GM12878 (cell line): ENCODE measurements at regions not wholly inside any gene's neighbourhood (a gene's known extent, or its start where the extent isn't known, plus 50 kb on each side); places are given as distances from the start of the nearest gene placed in this dataset.

Source experiments
- ATAC-seq: fragments of 200-7000 bp; cut with Tn5 transposase; 3 replicates; pipeline ENCODE4 v1.9.1; 2020; ENCODE audit warnings: mild to moderate bottlenecking, moderate library complexity
- BruUV-seq: library from RNA; stranded (reverse); fragments of 400-500 nt; replicated peaks from 2 replicates; lab custom pipeline; 2021; lab: Mats Ljungman, UMichigan
- CTCF ChIA-PET: fragments of 300-600 bp; sonication (Branson Sonifier 250); formaldehyde crosslinking; extraction: SDS; loops from one replicate; lab custom pipeline; 2021; ENCODE audit warnings: inconsistent platforms; lab: Yijun Ruan, JAX
- POLR2A ChIA-PET: fragments of 350-600 bp; formaldehyde crosslinking; extraction: SDS; loops from one replicate; lab custom pipeline; 2021; ENCODE audit warnings: inconsistent platforms; lab: Charles Lee
- RAD21 ChIA-PET: fragments of 300-600 bp; sonication (Branson Sonifier 250); formaldehyde crosslinking; loops from one replicate; lab custom pipeline; 2023; ENCODE audit warnings: antibody characterized with exemption; ENCODE audit not compliant: unreplicated experiment; lab: Charles Lee
- SMC1A ChIA-PET: fragments of 300-600 bp; sonication (Branson Sonifier 250); formaldehyde crosslinking; loops from one replicate; lab custom pipeline; 2023; ENCODE audit not compliant: unreplicated experiment, uncharacterized antibody; lab: Charles Lee
- DNase-seq: peaks from one replicate; pipeline ENCODE4 v3.0.0-alpha.2; 2011; ENCODE audit warnings: low read depth, low spot score
- FAIRE-seq: peaks from 3 replicates; lab custom pipeline; 2011; peaks lifted over from hg19 to GRCh38; lab: Jason Lieb, UNC
- H2AFZ ChIP-seq: 2 replicates; pipeline ENCODE4 v1.6.0; 2011; ENCODE audit warnings: low read depth, low read length, control low read depth; ENCODE audit not compliant: control insufficient read depth
- H3K27ac ChIP-seq: 2 replicates; pipeline ENCODE4 v1.5.1; 2011; ENCODE audit warnings: control low read depth; ENCODE audit not compliant: control insufficient read depth, insufficient read depth
- H3K27me3 ChIP-seq, 2 experiments: replicated peaks in 1 of 2; 2 replicates each; pipeline versions ENCODE4 v1.6.0 to v1.6.1; 2011; ENCODE audit warnings: low read length in 1 of 2; ENCODE audit not compliant: control insufficient read depth in 2 of 2, insufficient read depth in 2 of 2
- H3K36me3 ChIP-seq, 2 experiments: 2 replicates each; pipeline ENCODE4 v1.5.1; 2011; ENCODE audit warnings: low read length in 1 of 2; ENCODE audit not compliant: control insufficient read depth in 2 of 2, insufficient read depth in 2 of 2
- H3K4me1 ChIP-seq: 2 replicates; pipeline ENCODE4 v1.6.1; 2011; ENCODE audit warnings: mild to moderate bottlenecking, low read length, moderate library complexity, mixed read lengths; ENCODE audit not compliant: control insufficient read depth, insufficient read depth
- H3K4me2 ChIP-seq: 2 replicates; pipeline ENCODE4 v1.6.0; 2011; ENCODE audit warnings: control low read depth; ENCODE audit not compliant: control insufficient read depth, insufficient read depth
- H3K4me3 ChIP-seq: fragments of 200-600 bp; sonication (generic); 2 replicates; pipeline ENCODE4 v1.5.1; 2016
- H3K79me2 ChIP-seq: 2 replicates; pipeline ENCODE4 v1.6.0; 2011; ENCODE audit warnings: low read length; ENCODE audit not compliant: control insufficient read depth, insufficient read depth
- H3K9ac ChIP-seq: 2 replicates; pipeline ENCODE4 v1.8.0; 2011; ENCODE audit warnings: low read length, control low read depth, mixed read lengths; ENCODE audit not compliant: control insufficient read depth, insufficient read depth
- H3K9me3 ChIP-seq: replicated peaks from 3 replicates; pipeline ENCODE4 v1.5.1; 2011; ENCODE audit warnings: mild to moderate bottlenecking, low read length; ENCODE audit not compliant: control insufficient read depth, insufficient read depth
- H4K20me1 ChIP-seq: 2 replicates; pipeline ENCODE4 v1.6.0; 2011; ENCODE audit not compliant: control insufficient read depth, insufficient read depth
- ATF7 ChIP-seq: fragments of 450-650 bp; IDR thresholded peaks from 2 replicates; pipeline ENCODE4 v1.6.1; 2016; ENCODE audit warnings: low read depth, mild to moderate bottlenecking
- CBX5 ChIP-seq: sonication (generic); IDR thresholded peaks from 2 replicates; pipeline ENCODE4 v1.6.1; 2016; ENCODE audit warnings: low read depth, moderate library complexity, mild to moderate bottlenecking, inconsistent platforms
- CREB1 ChIP-seq: IDR thresholded peaks from 2 replicates; pipeline ENCODE4 v1.6.1; 2012; ENCODE audit warnings: low read depth, mild to moderate bottlenecking, inconsistent platforms
- RAD21 ChIP-seq: IDR thresholded peaks from 2 replicates; pipeline ENCODE4 v1.6.1; 2011; ENCODE audit warnings: mild to moderate bottlenecking, low read depth, low read length, moderate library complexity; ENCODE audit not compliant: insufficient read depth
- SMC3 ChIP-seq: IDR thresholded peaks from 2 replicates; pipeline ENCODE4 v1.6.1; 2011; ENCODE audit warnings: low read length, improper control_type of control experiment, borderline replicate concordance
- TARDBP ChIP-seq: IDR thresholded peaks from 2 replicates; pipeline ENCODE4 v1.6.1; 2016; ENCODE audit warnings: borderline replicate concordance
- TCF12 ChIP-seq: IDR thresholded peaks from 2 replicates; pipeline ENCODE4 v1.6.1; 2011; ENCODE audit warnings: low read depth, mild to moderate bottlenecking, low read length
- YY1 ChIP-seq: IDR thresholded peaks from 2 replicates; pipeline ENCODE4 v1.6.1; 2011; ENCODE audit warnings: low read depth, mild to moderate bottlenecking, low read length
- ZZZ3 ChIP-seq: IDR thresholded peaks from 2 replicates; pipeline ENCODE4 v1.6.1; 2011; ENCODE audit warnings: low read depth; ENCODE audit not compliant: control insufficient read depth, insufficient read length
- WGBS: methylation state at CpG from one replicate; pipeline ENCODE4 v1.1.6; 2016; ENCODE audit warnings: low lambda C conversion rate; ENCODE audit not compliant: insufficient replicate concordance, insufficient coverage; ENCODE audit errors: missing lambda C conversion rate; 5-methylcytosine and 5-hydroxymethylcytosine counted together
- in situ Hi-C: fragments of 300-500 bp; cut with MboI; formaldehyde crosslinking; loops from 9 replicates; pipeline ENCODE4 v1.14.3; 2018; ENCODE audit warnings: mixed read lengths
- intact Hi-C: fragments of 100-400 bp; cut with micrococcal nuclease; formaldehyde crosslinking; loops from one replicate; pipeline ENCODE4 v1.14.2; 2022; ENCODE audit not compliant: unreplicated experiment
- TF ChIP-seq, protein P1 (sequence below), 3 experiments: IDR thresholded peaks in 2 of 3; conservative IDR thresholded peaks in 1 of 3; 2 replicates each; pipeline ENCODE4 v1.5.1; 2011; ENCODE audit warnings: low read depth in 3 of 3, low read length in 3 of 3, mild to moderate bottlenecking in 3 of 3, control low read depth in 2 of 3, moderate library complexity in 2 of 3, inconsistent platforms in 1 of 3, mixed read lengths in 1 of 3; ENCODE audit not compliant: control insufficient read depth in 2 of 3, insufficient read depth in 1 of 3; ENCODE audit errors: extremely low read depth in 1 of 3

- Histone ChIP-seq H3K4me1 (no peaks in the 10 kb centered on the region), H2AFZ (no peak overlapping the region), H3K9ac (no peak overlapping the region)
- POLR2A ChIA-PET: no interaction called here
- TF ChIP-seq TCF12 (no peak), SMC3 (0 out of 2 replicates have a peak, but pooled peaks have one; percentile 4), YY1 (0 out of 2 replicates have a peak, but pooled peaks have one; percentile 23), TARDBP (no peak), ZZZ3 (no peak), ATF7 (no peak), RAD21 (peak; percentile 29; the same call in 1 of the 2 replicates), CREB1 (no peak), CBX5 (no peak)
- TF ChIP-seq, protein P1, sequence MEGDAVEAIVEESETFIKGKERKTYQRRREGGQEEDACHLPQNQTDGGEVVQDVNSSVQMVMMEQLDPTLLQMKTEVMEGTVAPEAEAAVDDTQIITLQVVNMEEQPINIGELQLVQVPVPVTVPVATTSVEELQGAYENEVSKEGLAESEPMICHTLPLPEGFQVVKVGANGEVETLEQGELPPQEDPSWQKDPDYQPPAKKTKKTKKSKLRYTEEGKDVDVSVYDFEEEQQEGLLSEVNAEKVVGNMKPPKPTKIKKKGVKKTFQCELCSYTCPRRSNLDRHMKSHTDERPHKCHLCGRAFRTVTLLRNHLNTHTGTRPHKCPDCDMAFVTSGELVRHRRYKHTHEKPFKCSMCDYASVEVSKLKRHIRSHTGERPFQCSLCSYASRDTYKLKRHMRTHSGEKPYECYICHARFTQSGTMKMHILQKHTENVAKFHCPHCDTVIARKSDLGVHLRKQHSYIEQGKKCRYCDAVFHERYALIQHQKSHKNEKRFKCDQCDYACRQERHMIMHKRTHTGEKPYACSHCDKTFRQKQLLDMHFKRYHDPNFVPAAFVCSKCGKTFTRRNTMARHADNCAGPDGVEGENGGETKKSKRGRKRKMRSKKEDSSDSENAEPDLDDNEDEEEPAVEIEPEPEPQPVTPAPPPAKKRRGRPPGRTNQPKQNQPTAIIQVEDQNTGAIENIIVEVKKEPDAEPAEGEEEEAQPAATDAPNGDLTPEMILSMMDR (IDR thresholded peaks at IDR 0.05 in 2 of 3, conservative IDR thresholded peaks at IDR 0.05 in 1 of 3; ENCODE audit: control insufficient read depth in 2 of 3, extremely low read depth in 1 of 3, insufficient read depth in 1 of 3, low read depth in 3 of 3, low read length in 3 of 3): peak; percentile 12 to 48 (median 19); a peak in 3 of 6 replicates
- TF ChIP-seq, all 136 proteins: peak for 4
- FAIRE-seq (no peak), DNase-seq (no peak), ATAC-seq (peak; percentile 90)
- no peaks in the 10 kb centered on the region for H3K36me3 ChIP-seq
- no peak overlapping the region for H3K4me3 ChIP-seq
- no peaks in the 10 kb centered on the region; a peak in 1 of 4 replicates for H3K27me3 ChIP-seq
- ChIA-PET CTCF (interaction anchor here (0.8 to 2.1 kb wide), 4 partner anchors 71 to 327 kb away, joined by 3 to 10 read pairs (median 4); no protein-coding TSS in a partner anchor), SMC1A (interaction anchor here (1.0 to 1.5 kb wide), 2 partner anchors 206 to 324 kb away, joined by 3 to 5 read pairs; no protein-coding TSS in a partner anchor), RAD21 (interaction anchor here (1.0 to 1.6 kb wide), 2 partner anchors 173 to 327 kb away, joined by 3 read pairs; no protein-coding TSS in a partner anchor)
- no TSS peak for BruUV-seq
- in situ Hi-C loops (no loop called here), intact Hi-C loops (loop anchor here (1.0 to 5.0 kb wide), 2 partner anchors 210 to 327 kb away; no protein-coding TSS in a partner anchor)
- 58% methylated on average over 10 of the region's 10 CpGs for WGBS
- no peak overlapping the region for H3K27ac ChIP-seq
- no peaks in the 10 kb centered on the region for H3K9me3 ChIP-seq
- no peaks in the 10 kb centered on the region for H3K79me2 ChIP-seq
- H3K4me2 ChIP-seq: no peak overlapping the region
- no peaks in the 10 kb centered on the region for H4K20me1 ChIP-seq
These were observed 128.2 kb upstream of the NFIB start for GRCh38 chr9:14441976-14442651.
